Stimulated activated CD8-positive, alpha-beta memory T cell treated with anti-CD3 and anti-CD28 coated beads, Interleukin-7, amount 100 ng/mL, for 24 hours (primary cell): ENCODE measurements at regions not wholly inside any gene's neighbourhood (a gene's known extent, or its start where the extent isn't known, plus 50 kb on each side); places are given as distances from the start of the nearest gene placed in this dataset.

Source experiments
- DNase-seq: peaks from one replicate; pipeline ENCODE4 v3.0.0-alpha.2; 2020; ENCODE audit warnings: low read depth

DNA sequence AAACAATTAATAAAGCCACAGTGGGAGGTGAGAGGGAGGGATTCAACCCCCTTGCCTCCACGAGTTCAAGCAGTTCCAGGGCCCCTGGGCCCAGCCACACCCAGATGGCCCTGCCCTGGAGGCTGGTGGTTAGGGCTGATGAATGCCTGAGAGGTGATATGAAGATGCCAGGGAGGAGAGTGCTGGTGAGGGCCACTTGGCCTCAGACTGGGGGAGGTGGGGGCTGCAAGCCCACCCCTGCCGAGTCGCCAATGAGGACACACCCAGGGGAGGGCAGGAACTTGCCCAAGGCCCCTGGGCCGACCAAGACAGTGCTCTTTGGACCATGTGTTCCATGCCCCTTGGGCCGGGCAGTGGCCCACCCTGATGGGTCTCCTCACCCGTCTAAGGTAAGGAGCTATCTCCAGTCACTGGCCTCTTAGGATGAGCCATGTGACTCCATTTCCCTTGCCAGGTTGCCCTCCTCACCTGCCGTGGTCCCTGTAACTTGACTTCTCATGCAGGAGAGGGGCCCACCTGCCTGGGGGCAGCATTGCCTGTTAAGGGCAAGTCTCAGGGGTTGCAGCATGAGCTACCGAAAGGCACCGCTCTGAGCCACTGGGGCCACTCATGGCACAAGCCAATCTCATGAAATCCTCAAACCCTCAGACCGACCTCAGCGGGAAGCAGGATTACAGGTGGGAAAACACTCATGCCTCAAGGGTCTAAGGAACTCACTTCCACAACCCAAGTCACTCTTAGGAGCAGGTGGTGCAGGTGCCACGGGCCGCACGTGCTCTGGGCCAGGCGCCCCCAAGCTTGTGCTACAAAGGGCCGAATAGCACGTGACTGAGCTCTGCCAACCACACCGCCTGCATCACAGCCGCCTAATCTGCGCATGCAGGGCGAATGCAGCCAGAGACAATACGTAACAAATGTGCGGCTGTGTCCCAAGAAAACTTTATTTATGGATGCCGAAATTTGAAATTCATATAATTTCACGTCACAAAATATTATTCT lies 147.4 kb upstream of the MLN start:
- DNase-seq = no peak

DNA sequence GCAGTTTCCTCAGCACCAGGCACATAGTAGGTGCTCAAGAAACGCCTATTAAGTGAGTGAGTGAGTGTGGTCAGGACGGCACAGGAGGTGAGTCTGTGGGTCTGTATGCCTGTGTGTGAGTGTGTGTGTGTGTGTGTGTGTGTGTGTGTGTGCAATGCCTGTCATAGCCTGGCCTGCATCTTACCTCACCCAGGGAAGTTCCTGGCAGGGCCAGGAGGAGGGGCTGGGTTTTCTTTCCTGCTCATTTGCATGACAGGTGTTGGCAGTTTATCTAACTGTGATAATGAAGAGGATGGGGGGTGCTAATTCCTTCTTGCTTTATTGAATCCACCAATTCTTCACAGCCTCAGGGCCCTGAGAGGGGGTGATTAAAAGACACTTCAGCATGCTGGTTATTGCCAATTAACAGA lies 146.7 kb upstream of the MLN start:
- DNase-seq = no peak

DNA sequence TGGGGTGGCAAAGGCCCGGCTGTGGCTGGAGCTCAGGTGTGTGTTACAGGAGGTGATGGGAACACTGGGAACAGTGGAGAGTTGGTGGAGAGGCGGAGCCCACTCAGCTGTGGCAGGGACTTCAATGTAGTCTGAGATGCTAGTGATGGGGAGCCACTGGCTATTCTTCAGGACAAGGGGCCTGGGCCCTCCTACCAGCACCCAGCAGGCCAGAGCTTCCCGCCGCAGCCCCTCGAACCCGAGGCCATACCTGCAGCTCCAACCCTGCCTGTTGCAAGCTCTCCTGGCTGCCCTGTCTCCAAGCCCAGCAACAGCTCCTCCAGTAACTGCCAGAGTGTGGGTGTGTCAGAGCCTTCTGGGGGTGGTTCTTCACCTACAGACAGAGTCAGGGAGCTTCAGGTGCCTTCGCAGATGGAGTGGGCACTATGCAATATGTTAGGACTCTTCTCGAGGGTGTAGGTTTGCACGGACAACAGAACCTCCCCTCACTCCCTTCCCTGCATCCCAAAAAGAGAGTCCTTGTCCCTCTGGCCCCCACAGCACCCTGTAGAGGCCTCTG lies 146.2 kb upstream of the MLN start:
- DNase-seq = no peak

DNA sequence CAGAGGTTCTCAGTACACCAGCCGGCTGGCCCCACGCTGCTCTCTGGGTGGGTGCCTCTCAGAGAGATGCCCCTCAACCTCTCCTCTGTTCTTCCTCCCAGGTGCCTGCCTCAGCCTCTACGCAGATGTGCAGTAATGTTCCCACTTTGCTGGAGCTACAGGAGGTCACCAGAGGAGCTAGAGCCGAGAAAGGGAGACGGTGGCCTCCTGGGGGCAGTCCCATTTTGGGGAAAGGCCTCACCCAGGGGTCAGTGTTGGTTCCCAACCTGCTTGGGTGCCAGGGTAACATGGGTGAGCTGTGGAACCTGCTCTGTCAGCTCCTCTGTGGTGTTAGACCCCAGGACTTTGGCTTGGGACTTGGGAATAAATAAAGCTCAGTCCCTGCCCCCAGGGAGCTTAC lies 145.3 kb upstream of the MLN start:
- DNase-seq = no peak

DNA sequence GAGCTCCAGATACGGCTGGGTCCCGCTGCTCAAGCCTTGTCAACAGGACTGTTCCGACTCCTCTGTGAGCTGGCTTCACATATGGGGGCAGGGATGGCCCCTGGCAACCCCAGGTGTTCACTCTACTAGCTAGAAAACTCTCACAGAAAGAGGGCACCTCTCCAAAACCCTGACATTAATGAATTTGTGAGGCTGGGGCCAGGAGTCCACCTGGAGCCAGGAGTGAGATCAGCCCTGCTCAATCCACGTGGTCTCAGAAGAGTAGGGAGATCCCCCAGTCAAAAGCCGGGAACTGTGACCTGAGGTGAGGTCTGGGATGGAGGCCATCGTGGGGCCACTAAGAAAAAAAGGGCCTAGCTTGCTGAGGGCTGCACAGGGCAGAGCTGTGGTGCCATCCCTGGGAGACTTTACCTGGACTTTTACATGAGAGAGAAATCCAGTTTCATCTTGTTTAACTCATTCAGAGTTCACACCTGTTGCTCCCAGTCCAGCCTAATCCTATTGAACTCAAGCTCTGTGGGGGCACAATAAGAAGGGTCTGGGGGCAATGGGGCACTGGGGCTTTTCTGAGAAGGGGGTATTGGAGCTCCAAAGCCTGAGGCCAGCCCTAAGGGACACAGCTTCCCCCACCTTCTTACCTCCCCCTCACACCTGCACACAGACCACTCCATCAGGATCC lies 144.3 kb upstream of the MLN start:
- no peak for DNase-seq

DNA sequence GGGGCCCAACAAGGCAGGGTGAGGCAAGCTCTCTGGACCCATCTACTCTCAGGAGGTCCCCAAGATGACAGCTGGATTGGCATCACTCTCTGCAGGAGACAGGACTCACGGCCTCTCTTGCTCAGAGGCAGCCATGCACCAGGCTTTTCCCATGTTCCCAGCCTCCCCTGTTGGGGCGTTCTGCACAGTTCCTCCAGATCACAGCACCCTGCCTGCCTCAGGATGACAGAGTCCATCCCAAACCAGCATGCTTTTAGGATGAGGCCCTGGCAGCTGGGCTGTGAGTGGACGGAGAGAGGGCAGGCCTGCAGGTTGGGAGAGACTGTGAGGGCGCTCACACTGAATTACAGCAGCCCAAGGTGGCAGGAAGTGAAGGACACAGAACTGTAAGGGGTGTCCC lies 143.2 kb upstream of the MLN start:
- no peak for DNase-seq

DNA sequence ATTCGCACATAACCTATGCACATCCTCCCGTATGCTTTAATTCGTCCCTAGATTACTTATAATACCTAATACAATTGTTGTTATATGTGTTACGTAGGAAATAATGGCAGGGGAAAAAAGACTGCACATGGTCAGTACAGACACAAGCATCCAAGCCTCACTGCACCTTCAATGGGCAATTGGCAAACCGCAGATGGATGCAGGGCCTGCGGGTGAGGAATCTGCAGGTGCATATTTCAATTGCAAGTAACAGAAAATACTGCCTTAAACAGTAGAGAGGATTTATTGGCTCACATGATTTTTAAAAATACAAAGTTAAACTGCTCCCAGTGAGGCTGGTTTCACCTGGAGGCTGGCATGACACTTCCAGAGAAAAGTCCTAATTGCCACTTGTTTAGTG lies 142.1 kb upstream of the MLN start:
- DNase-seq = no peak

- no peak for DNase-seq
Observed at GRCh38 chr6:33944686-33945411, 141.0 kb upstream of the MLN start.

DNA sequence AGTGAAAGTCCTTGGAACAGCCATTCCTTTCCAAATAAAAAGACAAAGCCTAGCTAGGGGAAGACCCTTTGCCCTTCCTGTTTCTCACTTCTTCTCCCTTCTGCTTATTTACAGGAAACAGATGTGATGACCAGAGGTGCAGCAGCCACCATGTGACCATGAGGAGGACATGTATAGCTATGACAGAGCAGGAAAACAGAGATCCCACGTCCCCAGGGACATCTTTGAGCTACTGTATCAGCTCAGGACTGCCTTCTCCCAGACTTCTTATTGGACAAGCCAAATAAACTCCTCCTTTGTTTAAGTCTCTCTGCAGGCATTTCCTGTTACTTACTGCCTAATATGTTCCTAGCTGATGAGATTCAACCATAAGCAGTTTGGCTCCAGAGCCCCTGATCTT lies 133.1 kb upstream of the MLN start:
- no peak for DNase-seq

- no peak for DNase-seq
Observed at GRCh38 chr6:33935439-33936080, 131.8 kb upstream of the MLN start.

DNA sequence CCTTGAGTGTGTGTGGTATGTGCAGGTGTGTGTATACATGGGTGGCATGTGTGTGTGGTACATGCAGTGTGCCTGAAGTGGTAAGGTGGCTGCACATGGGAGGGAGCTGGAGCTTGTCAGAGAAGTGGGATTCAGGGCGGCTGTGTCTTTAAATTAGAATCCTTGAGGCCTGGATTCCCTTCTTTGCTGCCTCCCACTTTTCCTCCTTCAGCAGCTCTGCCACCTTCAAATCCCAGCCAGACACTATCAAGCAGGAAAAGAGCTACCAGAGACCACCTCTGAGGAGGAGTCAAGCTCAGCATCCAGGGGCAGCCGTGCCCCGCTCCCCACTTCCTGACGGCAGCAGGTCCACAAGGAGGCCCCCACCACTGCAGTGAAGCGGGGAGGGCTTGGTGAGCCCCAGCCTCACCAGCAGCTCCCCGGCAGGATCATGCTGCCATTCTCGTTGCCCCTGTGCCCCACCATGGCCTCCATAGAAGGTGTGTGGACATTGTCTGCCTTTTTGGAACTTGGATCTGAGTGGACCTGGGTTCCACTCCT lies 131.0 kb upstream of the MLN start:
- no peak for DNase-seq

DNA sequence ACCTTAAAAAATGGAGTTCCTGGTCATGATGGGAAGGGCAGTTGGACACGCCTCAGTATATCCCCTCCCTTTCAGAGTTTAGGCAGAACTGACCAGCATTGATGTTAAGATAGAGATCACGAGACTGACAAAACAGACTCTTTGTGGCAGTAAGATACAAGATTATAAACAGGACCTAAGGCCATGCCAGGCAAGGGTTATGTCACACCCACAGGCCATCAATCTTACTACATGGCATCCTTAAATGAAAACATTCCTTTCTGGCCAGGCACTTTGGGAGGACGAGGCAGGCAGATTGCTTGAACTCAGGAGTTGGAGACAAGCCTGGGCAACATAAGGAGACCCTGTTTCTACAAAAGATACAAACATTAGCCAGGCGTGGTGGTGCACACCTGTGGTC lies 129.3 kb upstream of the MLN start:
- no peak for DNase-seq

GRCh38 chr6:33931799-33932198 lies 128.0 kb upstream of the MLN start:
- DNase-seq = no peak

DNA sequence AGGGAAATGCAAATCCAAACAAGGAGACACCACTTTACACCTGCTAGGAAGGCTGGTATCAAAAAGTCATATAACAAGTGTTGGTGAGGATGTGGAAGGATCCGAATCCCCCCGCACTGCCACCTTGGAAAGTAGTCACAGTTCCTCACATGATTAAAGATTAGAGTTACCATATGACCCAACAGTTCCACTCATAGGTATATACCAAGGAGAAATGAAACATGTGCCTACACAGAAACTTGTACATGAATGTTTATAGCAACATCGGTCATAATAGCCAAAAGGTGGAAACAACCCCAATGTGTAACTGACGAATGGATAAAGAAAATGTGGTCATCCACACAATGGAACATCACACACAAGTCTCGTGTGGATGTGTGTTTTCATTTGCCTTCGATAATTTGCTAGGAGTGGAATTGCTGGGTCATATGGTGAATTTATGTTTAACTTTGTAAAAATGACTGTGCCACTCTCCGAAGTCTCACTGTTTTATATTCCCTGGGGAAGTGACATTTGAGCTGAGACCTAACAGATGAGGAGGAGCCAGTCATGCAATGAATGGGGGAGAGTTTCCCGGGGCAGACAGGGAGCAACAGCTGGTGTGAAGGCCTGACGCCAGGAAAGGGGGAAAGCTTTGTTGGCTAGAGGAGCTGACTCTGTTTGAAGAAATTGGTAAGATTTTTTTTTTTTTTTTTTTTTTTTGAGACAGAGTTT lies 125.9 kb upstream of the MLN start:
- no peak for DNase-seq

DNA sequence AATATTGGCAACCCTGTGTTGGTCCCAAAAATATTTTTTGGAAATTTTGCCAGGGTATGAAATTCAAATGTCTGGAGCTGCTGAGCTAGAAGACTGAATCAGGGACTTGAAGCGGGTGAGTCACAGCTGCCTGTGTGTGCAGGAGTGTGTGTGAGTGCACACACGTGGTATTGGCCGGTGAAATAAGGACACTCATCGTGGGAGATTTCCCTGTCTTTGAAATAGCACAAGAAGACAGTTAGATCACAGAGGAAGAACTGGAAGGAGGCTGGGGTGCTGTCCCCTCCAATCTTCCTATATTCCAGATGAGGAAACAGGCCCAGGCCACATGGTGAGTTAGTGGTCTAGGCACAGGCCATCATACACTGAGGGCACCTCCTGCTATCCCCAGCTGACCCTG lies 123.8 kb upstream of the MLN start:
- no peak for DNase-seq

DNA sequence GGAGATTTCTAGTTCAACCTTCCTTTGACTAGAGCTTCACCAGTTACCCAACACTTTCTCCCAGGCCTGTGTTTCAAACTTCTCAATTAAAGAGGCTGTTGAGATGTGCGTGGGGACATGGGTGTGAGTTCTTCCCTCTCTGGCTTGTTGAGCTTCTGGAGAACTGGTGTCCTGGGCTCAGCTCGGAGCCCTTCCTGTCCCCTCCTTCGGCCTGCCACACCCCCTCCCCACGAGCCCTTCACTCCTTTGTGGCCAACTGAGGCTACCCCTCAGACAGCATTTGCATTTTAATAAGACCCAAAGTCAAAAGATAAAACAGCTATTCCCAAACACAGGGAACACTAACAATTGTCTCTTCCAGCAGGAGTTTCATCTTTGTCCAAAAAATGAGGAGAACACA lies 123.3 kb upstream of the MLN start:
- no peak for DNase-seq

DNA sequence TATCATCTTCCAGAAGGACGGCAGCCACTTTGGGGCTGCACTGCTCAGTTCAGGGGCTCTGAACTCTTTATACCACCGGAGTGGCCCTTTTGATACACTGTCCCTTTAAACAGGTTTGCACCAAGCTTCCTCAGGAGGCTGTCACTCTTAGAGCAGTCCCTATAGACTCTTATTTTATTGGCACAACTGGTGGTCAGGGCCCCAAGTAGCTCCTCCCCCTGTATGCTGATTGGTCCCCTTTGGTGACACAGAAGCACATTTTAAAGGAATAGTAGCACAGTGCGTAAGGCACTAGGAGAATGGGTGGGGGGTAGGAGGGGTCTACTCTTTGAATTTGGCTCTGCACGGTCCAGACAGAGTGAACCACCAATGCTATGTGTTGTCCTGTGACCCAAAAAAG lies 122.6 kb upstream of the MLN start:
- DNase-seq = no peak

DNA sequence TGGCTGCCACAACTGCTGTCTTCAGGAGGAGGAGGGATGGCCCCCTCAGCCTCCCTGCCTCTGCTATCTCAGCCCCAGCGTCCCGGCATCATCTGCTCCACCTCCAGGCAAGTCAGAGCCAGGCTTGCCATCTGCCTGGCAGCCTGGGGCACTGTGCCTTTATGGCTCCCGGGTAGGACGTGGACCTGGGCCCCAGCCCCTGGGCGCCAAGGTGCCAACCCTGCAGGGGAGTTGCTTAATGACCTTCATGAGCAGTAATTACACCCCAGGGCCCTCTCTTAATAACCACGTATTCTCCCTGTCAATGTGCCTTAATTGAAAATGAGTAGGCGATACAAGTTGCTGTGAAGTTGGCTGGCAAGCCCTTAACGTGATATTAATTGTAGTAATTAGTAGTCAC lies 122.1 kb upstream of the MLN start:
- no peak for DNase-seq

DNA sequence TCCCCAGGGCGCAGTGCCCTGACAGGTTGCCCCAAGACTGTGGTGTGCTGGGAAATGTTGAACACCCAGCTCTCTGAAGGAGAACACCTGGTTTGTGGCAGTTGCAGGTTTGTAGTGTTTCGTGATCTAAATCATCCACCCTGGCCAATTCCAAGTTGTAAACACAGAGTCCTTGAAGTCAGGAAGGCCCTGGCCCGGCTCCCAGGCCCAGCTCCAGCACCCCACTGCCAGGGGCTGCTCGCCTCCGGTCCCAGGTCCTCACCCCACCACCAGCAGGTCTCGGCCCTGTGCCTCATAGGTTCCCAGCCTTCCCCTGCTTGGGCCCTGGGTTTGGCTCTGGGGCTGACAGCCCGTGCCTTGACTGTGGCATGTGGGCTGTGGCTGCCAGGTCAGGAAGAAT lies 121.4 kb upstream of the MLN start:
- no peak for DNase-seq

DNA sequence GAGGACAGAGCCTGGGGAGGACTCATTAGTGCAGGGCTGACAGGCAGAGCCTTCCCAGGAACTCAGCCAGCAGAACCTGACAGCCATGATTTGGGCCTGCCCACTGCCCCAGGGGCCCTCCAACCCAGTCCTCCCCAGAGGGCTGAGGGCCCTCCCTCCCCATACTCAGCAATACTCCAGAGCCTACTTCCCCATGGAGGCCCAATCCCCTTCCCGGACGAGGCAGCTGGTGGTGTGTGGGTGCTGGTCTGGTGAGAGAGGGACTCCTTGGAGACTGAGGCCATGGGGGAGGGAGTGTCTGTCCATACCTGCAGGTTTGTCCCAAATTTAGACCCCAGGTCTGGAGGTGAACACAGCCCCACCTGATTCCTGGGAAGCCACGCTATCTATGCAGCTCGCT lies 120.9 kb upstream of the MLN start:
- no peak for DNase-seq

DNA sequence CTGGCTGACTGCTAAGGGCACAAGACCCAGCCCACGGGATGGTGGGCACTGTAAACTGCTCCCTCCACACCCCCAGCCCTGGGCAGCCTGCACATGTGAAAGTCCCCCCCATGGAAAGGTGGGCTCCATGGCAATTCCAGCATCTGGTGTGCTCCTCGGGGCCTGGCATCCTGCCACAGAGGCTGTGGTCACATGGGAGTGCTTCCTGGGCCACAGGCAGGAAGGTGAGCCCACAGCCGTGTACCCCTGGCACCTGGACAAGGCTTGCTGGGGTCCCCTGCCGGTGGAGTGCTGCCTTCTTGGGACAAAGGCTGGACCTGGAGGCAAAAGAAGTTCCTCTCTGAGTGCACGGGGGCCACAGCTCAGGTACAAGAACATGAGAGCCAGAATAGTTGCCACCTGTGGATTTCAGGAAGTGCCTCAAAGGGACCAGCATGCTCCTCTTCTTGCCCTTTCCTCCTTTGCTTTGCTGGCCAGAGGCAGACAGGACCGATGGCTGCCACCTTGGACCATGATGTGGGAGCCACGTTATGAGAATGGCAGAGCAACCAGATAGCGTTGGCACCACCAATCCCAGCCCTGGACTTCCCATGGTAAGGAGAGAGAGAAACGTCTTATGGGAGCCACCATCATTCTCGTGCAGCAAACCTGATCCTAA lies 120.2 kb upstream of the MLN start:
- DNase-seq = no peak
